GM06990 (cell line): ENCODE measurements at regions not wholly inside any gene's neighbourhood (a gene's known extent, or its start where the extent isn't known, plus 50 kb on each side); places are given as distances from the start of the nearest gene placed in this dataset.
A peak's percentile ranks its signal among the peaks of the same experiment; 100 is the strongest.

Source experiments
- DNase-seq: peaks from one replicate; pipeline ENCODE4 v3.0.0-alpha.2; 2011; ENCODE audit not compliant: insufficient read length; ENCODE audit errors: extremely low read depth
- H3K27me3 ChIP-seq: replicated peaks from 2 replicates; pipeline ENCODE4 v1.6.0; 2011; ENCODE audit warnings: low read length; ENCODE audit not compliant: control insufficient read depth, insufficient read depth
- H3K36me3 ChIP-seq: 2 replicates; pipeline ENCODE4 v1.5.1; 2011; ENCODE audit warnings: low read length; ENCODE audit not compliant: control insufficient read depth, insufficient read depth
- H3K4me3 ChIP-seq: replicated peaks from 2 replicates; pipeline ENCODE4 v1.5.1; 2011; ENCODE audit warnings: low read depth, mild to moderate bottlenecking, control low read depth, low read length
- TF ChIP-seq, protein P1 (sequence below): IDR thresholded peaks from 2 replicates; pipeline ENCODE4 v1.5.1; 2011; ENCODE audit warnings: low read length, control low read depth, mild to moderate bottlenecking, inconsistent platforms; ENCODE audit not compliant: insufficient read depth, poor library complexity, severe bottlenecking

GRCh38 chr16:6091021-6091420 is 993.4 kb upstream of the EEF2KMT start:
- TF ChIP-seq, protein P1, sequence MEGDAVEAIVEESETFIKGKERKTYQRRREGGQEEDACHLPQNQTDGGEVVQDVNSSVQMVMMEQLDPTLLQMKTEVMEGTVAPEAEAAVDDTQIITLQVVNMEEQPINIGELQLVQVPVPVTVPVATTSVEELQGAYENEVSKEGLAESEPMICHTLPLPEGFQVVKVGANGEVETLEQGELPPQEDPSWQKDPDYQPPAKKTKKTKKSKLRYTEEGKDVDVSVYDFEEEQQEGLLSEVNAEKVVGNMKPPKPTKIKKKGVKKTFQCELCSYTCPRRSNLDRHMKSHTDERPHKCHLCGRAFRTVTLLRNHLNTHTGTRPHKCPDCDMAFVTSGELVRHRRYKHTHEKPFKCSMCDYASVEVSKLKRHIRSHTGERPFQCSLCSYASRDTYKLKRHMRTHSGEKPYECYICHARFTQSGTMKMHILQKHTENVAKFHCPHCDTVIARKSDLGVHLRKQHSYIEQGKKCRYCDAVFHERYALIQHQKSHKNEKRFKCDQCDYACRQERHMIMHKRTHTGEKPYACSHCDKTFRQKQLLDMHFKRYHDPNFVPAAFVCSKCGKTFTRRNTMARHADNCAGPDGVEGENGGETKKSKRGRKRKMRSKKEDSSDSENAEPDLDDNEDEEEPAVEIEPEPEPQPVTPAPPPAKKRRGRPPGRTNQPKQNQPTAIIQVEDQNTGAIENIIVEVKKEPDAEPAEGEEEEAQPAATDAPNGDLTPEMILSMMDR = no peak
- Histone ChIP-seq H3K36me3 (no peaks in the 10 kb centered on the region), H3K27me3 (no peaks in the 10 kb centered on the region), H3K4me3 (no peak overlapping the region)
- DNase-seq = no peak

GRCh38 chr16:6081320-6081976 is 983.9 kb upstream of the EEF2KMT start:
- no peak for DNase-seq
- Histone ChIP-seq H3K27me3 (no peaks in the 10 kb centered on the region), H3K36me3 (no peaks in the 10 kb centered on the region), H3K4me3 (no peak overlapping the region)
- TF ChIP-seq, protein P1 = peak; percentile 42

GRCh38 chr16:6076631-6077030 is 979.0 kb upstream of the EEF2KMT start:
- Histone ChIP-seq H3K36me3 (no peaks in the 10 kb centered on the region), H3K4me3 (no peak overlapping the region), H3K27me3 (no peaks in the 10 kb centered on the region)
- TF ChIP-seq, protein P1 = no peak
- DNase-seq = no peak

GRCh38 chr16:6068063-6068462 is 970.5 kb upstream of the EEF2KMT start:
- Histone ChIP-seq H3K36me3 (no peaks in the 10 kb centered on the region), H3K4me3 (no peak overlapping the region), H3K27me3 (no peaks in the 10 kb centered on the region)
- DNase-seq = no peak
- TF ChIP-seq, protein P1 = no peak

GRCh38 chr16:6066652-6067051 is 969.1 kb upstream of the EEF2KMT start:
- Histone ChIP-seq H3K4me3 (no peak overlapping the region), H3K27me3 (no peaks in the 10 kb centered on the region), H3K36me3 (no peaks in the 10 kb centered on the region)
- TF ChIP-seq, protein P1 = no peak
- DNase-seq = no peak

GRCh38 chr16:6063526-6063925 is 965.9 kb upstream of the EEF2KMT start:
- Histone ChIP-seq H3K27me3 (no peaks in the 10 kb centered on the region), H3K4me3 (no peak overlapping the region), H3K36me3 (no peaks in the 10 kb centered on the region)
- DNase-seq = no peak
- TF ChIP-seq, protein P1 = no peak
